GM11168 (cell line): ENCODE measurements at regions not wholly inside any gene's neighbourhood (a gene's known extent, or its start where the extent isn't known, plus 50 kb on each side); places are given as distances from the start of the nearest gene placed in this dataset.
"Not testable (repeated sequence)": the region's sequence is repeated elsewhere in the genome, so short reads cannot be mapped to it uniquely, and the experiment has no call there.

Source experiments
- in situ Hi-C: fragments of 300-500 bp; cut with MboI; formaldehyde crosslinking; loops from one replicate; pipeline ENCODE4 v1.12.0; 2022; ENCODE audit warnings: low sequenced_read_pairs; ENCODE audit not compliant: unreplicated experiment

DNA sequence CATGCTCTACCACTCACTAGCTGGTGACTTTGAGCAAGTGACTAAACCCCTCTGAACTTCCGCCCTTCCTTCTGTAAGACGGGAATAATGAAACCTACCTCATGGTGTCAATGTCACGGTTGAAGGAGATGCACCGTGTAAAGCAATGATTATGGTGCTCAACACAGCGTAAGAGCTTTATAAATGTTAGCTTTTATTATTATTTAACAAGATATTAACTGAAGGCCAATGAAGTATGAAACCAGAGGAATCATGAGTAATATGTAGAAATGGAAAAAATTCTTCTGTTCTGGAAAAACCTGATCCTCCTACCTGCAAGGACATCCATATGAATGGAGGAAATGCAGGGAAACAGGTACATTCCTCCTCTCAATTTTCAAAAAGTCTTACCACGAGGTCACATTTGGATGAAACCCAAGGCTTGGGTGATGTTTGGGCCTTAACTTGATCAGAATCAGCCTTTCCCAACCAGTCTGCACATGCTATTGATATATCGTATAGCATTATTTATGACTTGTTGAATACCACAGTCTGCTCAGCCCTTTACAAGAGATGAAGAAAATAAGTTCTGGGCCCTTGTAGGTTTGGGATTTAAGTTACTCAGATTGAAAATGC lies 166.8 kb upstream of the TBX3 start:
- in situ Hi-C loops: no loop called here

- in situ Hi-C loops: no loop called here
These were observed 164.7 kb upstream of the TBX3 start for GRCh38 chr12:114848666-114849065.

GRCh38 chr12:114847441-114848035 lies 163.6 kb upstream of the TBX3 start:
- in situ Hi-C loops: no loop called here

DNA sequence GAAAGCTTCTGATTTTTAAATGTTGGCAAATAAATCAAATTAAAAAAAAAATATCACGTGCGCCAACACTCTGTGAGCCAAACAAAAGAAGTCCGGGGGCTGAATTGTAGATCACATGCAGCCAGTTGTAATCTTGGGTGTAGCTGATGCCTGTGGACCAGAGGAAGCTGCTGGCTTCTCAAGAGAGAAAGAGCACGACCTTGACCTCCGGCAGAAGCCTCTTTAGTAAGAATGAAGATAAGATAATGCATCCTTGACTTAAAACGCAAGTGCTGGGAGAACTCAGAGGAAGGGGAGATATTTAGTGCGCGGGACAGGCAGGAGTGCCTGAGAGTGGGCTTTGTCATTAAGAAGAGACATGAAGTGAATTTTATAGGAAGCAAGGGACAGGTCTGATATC lies 162.8 kb upstream of the TBX3 start:
- in situ Hi-C loops: no loop called here

DNA sequence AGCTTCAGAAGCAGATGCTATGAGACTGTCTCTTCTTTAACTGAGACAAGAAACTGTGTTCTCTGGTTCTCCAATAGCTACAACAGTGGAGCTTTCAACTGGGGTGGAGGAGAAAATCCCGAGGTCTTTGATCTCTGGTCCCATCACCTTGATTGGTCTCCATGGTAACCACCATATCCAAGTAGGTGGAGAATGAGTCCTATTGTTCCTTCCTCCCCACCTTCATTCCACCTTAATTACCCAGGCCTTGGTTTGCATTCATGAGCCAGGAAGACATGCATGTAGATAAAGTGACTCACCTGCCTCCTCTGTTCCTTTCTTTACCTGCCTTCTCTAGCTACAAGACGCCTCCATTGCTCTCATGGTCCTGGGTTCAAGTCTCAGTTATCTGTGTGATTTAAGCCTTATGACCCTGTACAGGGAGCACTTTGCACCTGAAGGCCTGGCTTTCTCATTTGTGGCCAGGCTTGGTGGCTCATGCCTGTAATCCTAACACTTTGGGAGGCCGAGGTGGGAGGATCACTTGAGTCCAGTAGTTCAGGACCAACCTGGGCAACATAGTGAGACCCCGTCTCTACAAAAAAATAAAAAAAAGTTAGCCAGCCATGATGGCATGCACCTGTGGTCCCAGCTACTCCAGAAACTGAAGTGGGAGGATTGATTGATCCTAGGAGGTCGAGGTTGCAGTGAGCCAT lies 157.7 kb upstream of the TBX3 start:
- in situ Hi-C loops: no loop called here

GRCh38 chr12:114838480-114838879 lies 154.5 kb upstream of the TBX3 start:
- in situ Hi-C loops: no loop called here

GRCh38 chr12:114836609-114837008 lies 152.6 kb upstream of the TBX3 start:
- in situ Hi-C loops: no loop called here

- in situ Hi-C loops: no loop called here
These were observed 151.1 kb upstream of the TBX3 start for GRCh38 chr12:114835031-114835430.

DNA sequence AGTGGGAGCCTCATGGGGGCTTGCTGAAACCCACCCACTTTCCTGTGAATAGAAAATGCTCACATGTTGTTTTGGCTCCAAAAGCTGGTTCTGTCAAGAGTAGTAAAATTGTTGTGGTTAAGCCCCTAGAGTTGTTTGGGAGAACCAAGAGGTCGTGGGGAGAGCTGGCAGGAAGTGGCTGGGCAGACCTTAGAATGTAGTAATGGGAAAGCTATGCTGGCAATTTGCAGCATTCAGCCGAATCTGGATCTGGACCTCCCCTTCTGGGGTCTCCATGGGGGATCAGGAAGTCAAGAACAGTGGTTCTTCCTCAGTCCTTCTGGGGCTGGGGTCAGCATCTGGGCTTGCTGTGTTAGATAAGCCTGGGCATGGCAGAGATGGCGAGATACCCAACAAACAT lies 150.6 kb upstream of the TBX3 start:
- in situ Hi-C loops: no loop called here

DNA sequence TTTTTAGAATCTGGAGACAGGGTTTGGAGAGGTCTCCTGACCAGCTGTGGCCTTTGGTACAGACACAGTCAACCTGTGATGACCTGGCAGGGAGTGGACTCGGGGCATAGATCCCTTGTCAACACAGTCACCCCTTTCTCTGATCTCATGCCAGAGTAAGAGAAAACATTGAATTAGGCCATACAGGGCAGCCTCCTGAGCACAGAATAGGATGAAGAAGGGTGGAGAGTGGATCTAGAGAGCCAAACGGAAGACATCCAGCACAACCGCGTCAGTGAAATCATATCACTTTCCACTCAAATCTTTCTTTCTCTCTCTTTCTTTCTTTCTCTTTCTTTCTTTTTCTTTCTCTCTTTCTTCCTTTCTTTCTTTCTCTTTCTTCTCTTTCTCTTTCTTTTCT lies 145.9 kb upstream of the TBX3 start:
- in situ Hi-C loops: no loop called here

DNA sequence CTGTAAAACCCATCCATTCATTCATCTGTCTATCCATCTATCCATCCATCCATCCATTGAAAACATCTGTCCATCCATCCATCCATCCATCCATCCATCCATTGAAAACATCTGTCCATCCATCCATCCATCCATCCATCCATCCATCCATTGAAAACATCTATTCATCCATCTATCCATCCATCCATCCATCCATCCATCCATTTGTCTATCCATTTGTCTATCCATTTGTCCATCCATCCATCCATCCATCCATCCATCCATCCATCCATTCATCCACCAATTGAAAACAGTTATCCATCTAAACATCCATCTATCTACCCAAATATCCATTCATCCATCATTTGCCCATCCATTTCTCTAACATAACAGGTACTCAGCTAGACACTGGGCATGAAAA lies 145.3 kb upstream of the TBX3 start:
- in situ Hi-C loops: not testable (repeated sequence)

DNA sequence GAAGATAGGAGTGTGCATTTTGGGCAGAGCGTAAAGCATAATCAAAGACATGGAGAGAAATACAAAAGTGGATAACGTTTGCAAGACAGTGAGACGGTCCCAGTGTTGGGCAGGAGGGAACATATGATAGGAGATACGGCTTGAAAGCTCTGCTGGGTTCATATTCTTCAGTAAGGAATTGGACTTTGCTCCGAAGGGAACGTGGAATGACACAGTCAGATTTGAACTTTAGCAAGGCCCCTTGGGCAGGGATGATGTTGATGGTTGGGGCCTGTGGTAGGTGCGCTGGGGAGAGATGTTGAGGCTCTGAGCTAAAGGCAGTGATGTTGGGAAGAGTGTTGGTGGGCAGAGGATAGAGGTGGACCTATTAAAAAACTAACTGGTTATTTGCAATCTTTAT lies 143.5 kb upstream of the TBX3 start:
- in situ Hi-C loops: no loop called here

- in situ Hi-C loops: no loop called here
These were observed 142.3 kb upstream of the TBX3 start for GRCh38 chr12:114826244-114826643.

GRCh38 chr12:114823724-114824123 lies 139.7 kb upstream of the TBX3 start:
- in situ Hi-C loops: no loop called here

GRCh38 chr12:114821570-114821969 lies 137.6 kb upstream of the TBX3 start:
- in situ Hi-C loops: no loop called here

GRCh38 chr12:114820796-114821195 lies 136.8 kb upstream of the TBX3 start:
- in situ Hi-C loops: no loop called here

GRCh38 chr12:114817571-114818425 lies 133.8 kb upstream of the TBX3 start:
- in situ Hi-C loops: no loop called here

DNA sequence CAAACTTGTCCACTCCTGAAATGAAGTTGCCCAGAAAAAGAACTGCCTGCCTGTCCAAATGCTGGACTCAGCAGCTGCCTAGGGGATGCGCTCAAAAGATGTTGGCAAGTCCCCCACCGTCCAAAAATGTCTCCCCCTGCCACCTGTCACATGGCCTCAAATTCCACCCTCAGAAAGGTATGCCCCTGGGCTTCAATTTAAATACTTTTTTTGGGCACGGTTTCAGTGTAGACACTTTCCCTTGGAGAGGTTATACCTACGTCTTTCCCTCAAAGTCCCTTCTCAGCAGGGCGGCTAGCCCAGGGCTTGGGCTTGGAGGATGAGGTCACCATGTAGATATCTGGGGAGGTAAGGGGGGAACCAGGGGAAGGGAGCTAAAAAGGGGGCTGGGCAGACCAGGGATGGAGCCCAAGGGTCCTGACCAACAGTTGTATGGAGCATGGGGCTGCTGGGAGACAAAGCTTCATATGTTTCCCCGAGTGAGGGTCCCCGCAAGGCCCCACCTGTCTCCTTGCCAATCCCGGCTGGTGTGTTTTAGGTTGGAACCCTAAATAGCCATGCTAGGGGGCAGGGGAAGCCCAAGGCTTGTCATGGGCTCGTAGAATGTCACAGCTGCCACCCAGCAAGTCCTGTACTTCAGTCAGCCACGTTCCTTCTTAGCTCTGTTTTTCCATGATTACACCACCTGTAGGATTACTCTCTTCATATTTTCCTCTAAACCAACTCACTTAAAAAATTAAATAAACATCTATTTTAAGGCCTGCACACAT lies 131.2 kb upstream of the TBX3 start:
- in situ Hi-C loops: no loop called here

DNA sequence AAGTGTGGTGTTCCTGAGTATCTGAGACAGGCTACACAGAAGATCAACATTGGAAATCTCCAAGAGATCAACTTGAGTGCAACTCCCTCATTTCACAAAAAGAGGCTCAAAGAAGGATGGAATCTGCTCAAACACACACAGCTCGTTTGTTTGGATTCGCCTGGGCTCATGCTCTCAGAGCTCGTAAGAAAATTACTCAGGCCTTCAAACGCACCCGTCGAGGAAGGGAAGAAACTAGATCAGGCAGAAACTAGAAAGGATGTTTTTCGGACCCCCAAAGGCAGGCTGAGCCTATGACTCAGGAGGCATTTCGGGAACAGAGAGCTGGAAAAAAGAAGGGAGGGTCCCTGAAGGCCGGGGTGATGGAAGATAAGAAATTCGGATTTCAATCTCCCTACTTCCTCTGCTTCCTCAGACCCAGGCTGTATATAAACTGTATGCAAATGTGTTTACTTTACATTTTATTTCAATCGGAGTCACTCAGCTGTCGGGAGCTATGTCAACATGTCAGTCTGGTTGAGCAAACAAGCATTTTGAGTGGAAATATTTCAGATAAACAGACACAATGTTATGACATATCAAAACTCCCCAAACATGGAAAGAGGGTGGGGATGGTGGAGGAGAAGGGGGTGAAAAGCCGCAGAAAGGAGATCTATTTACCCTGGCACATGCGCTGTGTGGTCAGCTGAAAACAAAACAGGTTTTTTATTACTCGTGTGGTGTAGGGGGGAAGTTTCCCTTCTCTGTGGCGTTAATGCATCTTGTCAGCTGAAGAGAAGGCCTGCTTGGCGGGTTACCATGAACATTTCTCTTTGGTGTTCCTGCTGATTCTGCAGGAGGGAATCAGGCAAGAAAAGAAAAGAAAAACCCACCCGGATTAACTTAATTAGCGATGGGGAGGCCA lies 129.1 kb upstream of the TBX3 start:
- in situ Hi-C loops: no loop called here
